Transverse colon (tissue), 4 donors: ENCODE measurements at regions not wholly inside any gene's neighbourhood (a gene's known extent, or its start where the extent isn't known, plus 50 kb on each side); places are given as distances from the start of the nearest gene placed in this dataset.

Source experiments
- EP300 ChIP-seq: sonication (generic); formaldehyde crosslinking; IDR thresholded peaks from one replicate; pipeline ENCODE4 v1.6.1; 2017; ENCODE audit warnings: antibody characterized with exemption, low read depth
- POLR2A ChIP-seq: fragments of 450-650 bp; IDR thresholded peaks from one replicate; pipeline ENCODE4 v1.6.1; 2016; ENCODE audit warnings: antibody characterized with exemption, mild to moderate bottlenecking, moderate library complexity
- POLR2AphosphoS5 ChIP-seq, 3 donors: sonication (generic); formaldehyde crosslinking; IDR thresholded peaks; one replicate each; pipeline ENCODE4 v1.6.1; 2016; ENCODE audit warnings: antibody characterized with exemption in 3 of 3
- TF ChIP-seq, protein P1 (sequence below), 5 experiments: fragments of 200-600 bp in 3 of 5; fragments of 450-650 bp in 2 of 5; sonication (generic) in 3 of 5; IDR thresholded peaks; 1 replicate in 2 of 5; 2 replicates in 3 of 5; pipeline ENCODE4 v1.5.1; 2016 to 2017; ENCODE audit warnings: antibody characterized with exemption in 5 of 5, inconsistent platforms in 3 of 5, mild to moderate bottlenecking in 2 of 5, moderate library complexity in 1 of 5

DNA sequence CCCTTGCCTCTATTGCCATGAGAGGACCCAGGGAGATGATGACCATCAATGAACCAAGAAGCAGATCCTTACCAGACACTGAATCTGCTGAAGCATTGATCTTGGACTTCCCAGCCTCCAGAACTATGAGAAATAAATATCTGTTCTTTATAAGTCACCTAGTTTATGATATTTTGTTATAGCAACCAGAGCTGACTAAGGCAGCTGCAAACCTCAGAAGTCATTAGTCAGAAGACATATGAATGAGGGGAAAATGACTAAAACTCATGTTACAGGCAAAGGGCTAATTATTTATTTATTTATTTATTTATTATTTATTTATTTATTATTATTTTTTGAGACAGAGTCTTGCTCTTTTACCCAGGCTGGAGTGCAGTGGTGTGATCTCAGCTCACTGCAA lies 321.1 kb downstream of the TGFB2 start:
- TF ChIP-seq, protein P1, sequence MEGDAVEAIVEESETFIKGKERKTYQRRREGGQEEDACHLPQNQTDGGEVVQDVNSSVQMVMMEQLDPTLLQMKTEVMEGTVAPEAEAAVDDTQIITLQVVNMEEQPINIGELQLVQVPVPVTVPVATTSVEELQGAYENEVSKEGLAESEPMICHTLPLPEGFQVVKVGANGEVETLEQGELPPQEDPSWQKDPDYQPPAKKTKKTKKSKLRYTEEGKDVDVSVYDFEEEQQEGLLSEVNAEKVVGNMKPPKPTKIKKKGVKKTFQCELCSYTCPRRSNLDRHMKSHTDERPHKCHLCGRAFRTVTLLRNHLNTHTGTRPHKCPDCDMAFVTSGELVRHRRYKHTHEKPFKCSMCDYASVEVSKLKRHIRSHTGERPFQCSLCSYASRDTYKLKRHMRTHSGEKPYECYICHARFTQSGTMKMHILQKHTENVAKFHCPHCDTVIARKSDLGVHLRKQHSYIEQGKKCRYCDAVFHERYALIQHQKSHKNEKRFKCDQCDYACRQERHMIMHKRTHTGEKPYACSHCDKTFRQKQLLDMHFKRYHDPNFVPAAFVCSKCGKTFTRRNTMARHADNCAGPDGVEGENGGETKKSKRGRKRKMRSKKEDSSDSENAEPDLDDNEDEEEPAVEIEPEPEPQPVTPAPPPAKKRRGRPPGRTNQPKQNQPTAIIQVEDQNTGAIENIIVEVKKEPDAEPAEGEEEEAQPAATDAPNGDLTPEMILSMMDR (IDR thresholded peaks at IDR 0.05) = no peak
- no peak for TF ChIP-seq EP300
- no peak for TF ChIP-seq POLR2A
- no peak for TF ChIP-seq POLR2AphosphoS5 (IDR thresholded peaks at IDR 0.05)
